CD14-positive monocyte (primary cell): ENCODE measurements at regions not wholly inside any gene's neighbourhood (a gene's known extent, or its start where the extent isn't known, plus 50 kb on each side); places are given as distances from the start of the nearest gene placed in this dataset.

ENCODE experiments used
- DNase-seq, 3 donors: peaks; one replicate each; pipeline ENCODE4 v3.0.0-alpha.2; 2011 to 2022
- H2AFZ ChIP-seq: 2 replicates; pipeline ENCODE4 v1.6.0; 2012; ENCODE audit warnings: mild to moderate bottlenecking, low read depth, low read length, inconsistent platforms; ENCODE audit not compliant: insufficient read depth, poor library complexity, severe bottlenecking
- H3K27ac ChIP-seq, 2 donors: 1 replicate in 1 of 2; 2 replicates in 1 of 2; pipeline ENCODE4 v1.5.1; 2012 to 2013; ENCODE audit warnings: low read length in 2 of 2, control low read depth in 1 of 2, inconsistent platforms in 1 of 2, low read depth in 1 of 2, mild to moderate bottlenecking in 1 of 2
- H3K27me3 ChIP-seq, 2 donors: one replicate each; pipeline versions ENCODE4 v1.6.0 to v1.6.1; 2011 to 2013; ENCODE audit warnings: low read length in 2 of 2; ENCODE audit not compliant: control insufficient read depth in 2 of 2, insufficient read depth in 2 of 2
- H3K36me3 ChIP-seq, 2 donors: replicated peaks in 1 of 2; 1 replicate in 1 of 2; 2 replicates in 1 of 2; pipeline versions ENCODE4 v1.5.1 to v1.6.1; 2012 to 2013; ENCODE audit warnings: low read length in 2 of 2, control low read depth in 1 of 2, inconsistent platforms in 1 of 2, mild to moderate bottlenecking in 1 of 2; ENCODE audit not compliant: insufficient read depth in 2 of 2, control insufficient read depth in 1 of 2
- H3K4me1 ChIP-seq, 2 donors: 1 replicate in 1 of 2; 2 replicates in 1 of 2; pipeline versions ENCODE4 v1.5.1 to v1.6.1; 2012 to 2013; ENCODE audit warnings: low read length in 2 of 2, control low read depth in 1 of 2, inconsistent platforms in 1 of 2, mild to moderate bottlenecking in 1 of 2, moderate library complexity in 1 of 2; ENCODE audit not compliant: insufficient read depth in 2 of 2, control insufficient read depth in 1 of 2
- H3K4me2 ChIP-seq: replicated peaks from 2 replicates; pipeline ENCODE3; 2012; ENCODE audit warnings: low read length, moderate library complexity, mild to moderate bottlenecking; ENCODE audit not compliant: poor library complexity, severe bottlenecking; ENCODE audit errors: extremely low read depth
- H3K4me3 ChIP-seq, 3 experiments: fragments of 200-600 bp in 1 of 3; sonication (generic) in 1 of 3; replicated peaks in 1 of 3; 1 replicate in 2 of 3; 2 replicates in 1 of 3; pipeline ENCODE4 v1.5.1; 2011 to 2013; ENCODE audit warnings: low read length in 3 of 3, mild to moderate bottlenecking in 3 of 3, control low read depth in 2 of 3, low read depth in 2 of 3, inconsistent platforms in 1 of 3, moderate library complexity in 1 of 3
- H3K79me2 ChIP-seq: 2 replicates; pipeline ENCODE4 v1.6.0; 2012; ENCODE audit warnings: mild to moderate bottlenecking, control low read depth, inconsistent platforms, low read length, moderate library complexity; ENCODE audit not compliant: insufficient read depth
- H3K9ac ChIP-seq: 2 replicates; pipeline ENCODE4 v1.6.0; 2017; ENCODE audit warnings: low read length, mild to moderate bottlenecking; ENCODE audit not compliant: insufficient read depth, poor library complexity, severe bottlenecking
- H3K9me3 ChIP-seq, 2 donors: replicated peaks in 1 of 2; 1 replicate in 1 of 2; 2 replicates in 1 of 2; pipeline versions ENCODE4 v1.5.1 to v1.6.1; 2012 to 2013; ENCODE audit warnings: low read length in 2 of 2, control low read depth in 1 of 2; ENCODE audit not compliant: control insufficient read depth in 1 of 2, insufficient read depth in 1 of 2
- H4K20me1 ChIP-seq: 2 replicates; pipeline ENCODE4 v1.6.0; 2012; ENCODE audit warnings: mild to moderate bottlenecking, low read length, control low read depth, moderate library complexity; ENCODE audit not compliant: insufficient read depth
- H3K27ac Mint-ChIP-seq, 7 donors: one replicate each; pipeline ENCODE4 v1.8.0; 2020; ENCODE audit warnings: mild to moderate bottlenecking in 7 of 7, mixed read lengths in 7 of 7, moderate library complexity in 6 of 7, inconsistent platforms in 2 of 7
- H3K27me3 Mint-ChIP-seq, 3 donors: one replicate each; pipeline ENCODE4 v1.8.0; 2021 to 2022; ENCODE audit warnings: low read depth in 3 of 3, mild to moderate bottlenecking in 3 of 3, mixed read lengths in 3 of 3, moderate library complexity in 3 of 3, inconsistent platforms in 1 of 3
- H3K36me3 Mint-ChIP-seq, 2 donors: one replicate each; pipeline ENCODE4 v1.8.0; 2020; ENCODE audit warnings: mixed read lengths in 2 of 2, inconsistent platforms in 1 of 2, mild to moderate bottlenecking in 1 of 2
- H3K4me1 Mint-ChIP-seq: one replicate; pipeline ENCODE4 v1.8.0; 2020; ENCODE audit warnings: mild to moderate bottlenecking, mixed read lengths
- H3K4me3 Mint-ChIP-seq, 2 donors: one replicate each; pipeline ENCODE4 v1.8.0; 2020; ENCODE audit warnings: mild to moderate bottlenecking in 2 of 2, mixed read lengths in 2 of 2, moderate library complexity in 1 of 2
- H3K9me3 Mint-ChIP-seq, 7 donors: one replicate each; pipeline ENCODE4 v1.8.0; 2020 to 2022; ENCODE audit warnings: mixed read lengths in 7 of 7, mild to moderate bottlenecking in 6 of 7, moderate library complexity in 6 of 7, inconsistent platforms in 2 of 7
- WGBS: methylation state at CpG from one replicate; pipeline ENCODE4 v1.1.5; 2013; ENCODE audit warnings: missing lambda C conversion rate; ENCODE audit not compliant: insufficient coverage; 5-methylcytosine and 5-hydroxymethylcytosine counted together
- intact Hi-C, 2 donors: fragments of 100-400 bp; cut with micrococcal nuclease; formaldehyde crosslinking; loops; one replicate each; pipeline versions ENCODE4 v1.15.0 to v1.15.1; 2023
- TF ChIP-seq, protein P1 (sequence below): fragments of 200-600 bp; IDR thresholded peaks from one replicate; pipeline ENCODE4 v1.8.0; 2022; ENCODE audit warnings: antibody characterized with exemption, mild to moderate bottlenecking

DNA sequence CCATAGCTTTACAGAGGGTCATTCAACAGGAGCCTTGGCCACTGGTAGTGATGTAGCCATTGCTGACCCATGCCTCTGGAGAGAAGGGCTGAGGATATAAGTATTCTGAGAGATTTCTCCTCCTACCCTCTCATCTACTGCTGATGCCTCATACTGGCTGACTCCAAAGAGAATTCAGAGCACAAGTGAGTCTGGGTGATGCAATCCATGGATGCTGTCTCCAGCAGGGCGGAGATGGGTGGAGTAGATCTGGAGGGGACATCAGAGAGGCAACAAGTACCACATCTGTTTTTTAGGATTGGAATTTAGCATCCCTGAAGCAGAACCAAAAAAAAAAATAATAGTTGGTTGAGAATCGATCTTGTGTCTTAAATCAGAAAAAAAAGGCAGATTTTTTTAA lies 705.7 kb upstream of the CELF2 start:
- no peak overlapping the region for H3K9ac ChIP-seq
- H3K4me1 ChIP-seq = no peaks in the 10 kb centered on the region
- no peak overlapping the region for H3K27ac ChIP-seq
- H3K9me3 ChIP-seq = peaks cover 3 to 9% of the 10 kb centered on the region in 2 donors
- Mint-ChIP-seq H3K4me3 (no peak overlapping the region), H3K27ac (no peak overlapping the region), H3K4me1 (no peaks in the 10 kb centered on the region), H3K27me3 (no peaks in the 10 kb centered on the region), H3K36me3 (no peaks in the 10 kb centered on the region), H3K9me3 (peaks cover 0 to 14% (median 9%) of the 10 kb centered on the region in 7 donors)
- no peak for DNase-seq
- no peaks in the 10 kb centered on the region for H3K27me3 ChIP-seq
- H3K79me2 ChIP-seq = no peaks in the 10 kb centered on the region
- H3K4me2 ChIP-seq = no peak overlapping the region
- H3K4me3 ChIP-seq = no peak overlapping the region
- intact Hi-C loops = no loop called here
- TF ChIP-seq, protein P1, sequence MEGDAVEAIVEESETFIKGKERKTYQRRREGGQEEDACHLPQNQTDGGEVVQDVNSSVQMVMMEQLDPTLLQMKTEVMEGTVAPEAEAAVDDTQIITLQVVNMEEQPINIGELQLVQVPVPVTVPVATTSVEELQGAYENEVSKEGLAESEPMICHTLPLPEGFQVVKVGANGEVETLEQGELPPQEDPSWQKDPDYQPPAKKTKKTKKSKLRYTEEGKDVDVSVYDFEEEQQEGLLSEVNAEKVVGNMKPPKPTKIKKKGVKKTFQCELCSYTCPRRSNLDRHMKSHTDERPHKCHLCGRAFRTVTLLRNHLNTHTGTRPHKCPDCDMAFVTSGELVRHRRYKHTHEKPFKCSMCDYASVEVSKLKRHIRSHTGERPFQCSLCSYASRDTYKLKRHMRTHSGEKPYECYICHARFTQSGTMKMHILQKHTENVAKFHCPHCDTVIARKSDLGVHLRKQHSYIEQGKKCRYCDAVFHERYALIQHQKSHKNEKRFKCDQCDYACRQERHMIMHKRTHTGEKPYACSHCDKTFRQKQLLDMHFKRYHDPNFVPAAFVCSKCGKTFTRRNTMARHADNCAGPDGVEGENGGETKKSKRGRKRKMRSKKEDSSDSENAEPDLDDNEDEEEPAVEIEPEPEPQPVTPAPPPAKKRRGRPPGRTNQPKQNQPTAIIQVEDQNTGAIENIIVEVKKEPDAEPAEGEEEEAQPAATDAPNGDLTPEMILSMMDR = no peak
- 100% methylated on average over 1 of the region's 2 CpGs for WGBS
- no peaks in the 10 kb centered on the region for H3K36me3 ChIP-seq
- H2AFZ ChIP-seq = no peak overlapping the region
- H4K20me1 ChIP-seq = no peaks in the 10 kb centered on the region

DNA sequence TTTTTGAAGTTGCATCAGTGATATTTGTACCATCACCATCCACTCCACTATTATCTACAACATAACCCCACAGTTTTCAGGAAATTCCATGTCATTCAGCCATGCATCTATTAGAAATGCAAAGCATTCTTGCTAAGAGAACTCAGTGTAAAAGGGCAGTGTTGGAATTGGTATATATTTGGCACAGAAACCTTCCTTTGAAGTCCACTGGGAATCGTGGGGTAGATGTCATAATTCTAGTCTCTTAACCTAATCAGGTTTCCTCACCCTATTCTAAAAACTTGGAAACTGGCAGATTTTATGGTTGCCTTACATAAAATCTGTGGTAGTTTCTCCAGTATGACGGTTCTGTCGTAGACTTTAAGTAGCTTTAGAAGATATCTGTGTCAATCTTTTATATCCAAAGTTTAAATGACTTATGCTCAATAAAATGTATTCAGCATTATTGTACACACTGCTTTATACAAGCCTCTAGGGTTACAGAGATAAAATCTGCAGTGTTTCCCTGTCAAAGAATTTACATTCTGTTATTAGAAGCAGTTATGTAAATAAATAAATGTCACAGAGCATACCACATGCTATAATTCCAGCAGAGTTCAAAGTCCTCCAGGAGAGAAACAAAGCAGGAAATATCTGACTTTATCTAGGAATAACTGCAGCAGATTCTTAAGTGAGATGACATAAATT lies 704.4 kb upstream of the CELF2 start:
- no peaks in the 10 kb centered on the region for H3K27me3 ChIP-seq
- H3K9me3 ChIP-seq = peaks cover 0 to 2% of the 10 kb centered on the region in 2 donors
- H3K27ac ChIP-seq = no peak overlapping the region
- DNase-seq = no peak
- no peaks in the 10 kb centered on the region for H3K79me2 ChIP-seq
- H3K4me1 Mint-ChIP-seq = no peaks in the 10 kb centered on the region
- H3K9me3 Mint-ChIP-seq = peaks cover 0 to 8% (median 3%) of the 10 kb centered on the region in 7 donors
- no peaks in the 10 kb centered on the region for H3K27me3 Mint-ChIP-seq
- H3K27ac Mint-ChIP-seq = no peak overlapping the region
- no peak overlapping the region for H3K4me2 ChIP-seq
- intact Hi-C loops = no loop called here
- no peaks in the 10 kb centered on the region for H3K4me1 ChIP-seq
- no peaks in the 10 kb centered on the region for H3K36me3 ChIP-seq
- no peak overlapping the region for H3K4me3 ChIP-seq
- no peak overlapping the region for H3K9ac ChIP-seq
- TF ChIP-seq, protein P1 = no peak
- WGBS = no CpG with 5 or more reads among the region's 3 CpGs
- H2AFZ ChIP-seq = no peak overlapping the region
- H3K4me3 Mint-ChIP-seq = no peak overlapping the region
- H4K20me1 ChIP-seq = no peaks in the 10 kb centered on the region
- no peaks in the 10 kb centered on the region for H3K36me3 Mint-ChIP-seq
